IMR-90 (cell line): ENCODE measurements at regions not wholly inside any gene's neighbourhood (a gene's known extent, or its start where the extent isn't known, plus 50 kb on each side); places are given as distances from the start of the nearest gene placed in this dataset.

Experiments
- ATAC-seq: fragments of 200-7000 bp; cut with Tn5 transposase; 2 replicates; pipeline ENCODE4 v1.9.1; 2020; ENCODE audit warnings: low read depth, mild to moderate bottlenecking, moderate library complexity
- BruUV-seq: library from RNA; stranded (reverse); fragments of 400-500 nt; replicated peaks from 2 replicates; lab custom pipeline; 2021; lab: Mats Ljungman, UMichigan
- CTCF ChIA-PET: fragments of 300-600 bp; formaldehyde crosslinking; extraction: SDS; loops from one replicate; lab custom pipeline; 2021; ENCODE audit warnings: antibody characterized with exemption; lab: Yijun Ruan, JAX
- POLR2A ChIA-PET: fragments of 300-600 bp; sonication (Branson Sonifier 250); formaldehyde crosslinking; loops from one replicate; lab custom pipeline; 2022; ENCODE audit warnings: antibody characterized with exemption; ENCODE audit not compliant: unreplicated experiment; lab: Charles Lee
- DNase-seq: peaks from one replicate; pipeline ENCODE4 v3.0.0; 2013
- H2AFZ ChIP-seq: replicated peaks from 2 replicates; pipeline ENCODE3; 2013; ENCODE audit warnings: low read length, mild to moderate bottlenecking; ENCODE audit not compliant: poor library complexity
- H2AK5ac ChIP-seq: 2 replicates; pipeline ENCODE4 v1.6.1; 2013; ENCODE audit warnings: low read depth, low read length, inconsistent platforms
- H2AK9ac ChIP-seq: replicated peaks from 2 replicates; pipeline ENCODE3; 2013; ENCODE audit warnings: mild to moderate bottlenecking, low read depth, low read length, moderate library complexity; ENCODE audit not compliant: poor library complexity
- H2BK120ac ChIP-seq: 2 replicates; pipeline ENCODE4 v1.6.1; 2013; ENCODE audit warnings: low read depth, low read length, inconsistent platforms
- H2BK15ac ChIP-seq: 3 replicates; pipeline ENCODE4 v1.6.1; 2013; ENCODE audit warnings: low read depth, low read length, inconsistent platforms
- H2BK20ac ChIP-seq: 2 replicates; pipeline ENCODE4 v1.6.1; 2013; ENCODE audit warnings: low read depth, mild to moderate bottlenecking, inconsistent platforms, low read length, moderate library complexity
- H2BK5ac ChIP-seq: 2 replicates; pipeline ENCODE4 v1.6.1; 2013; ENCODE audit warnings: mild to moderate bottlenecking, low read depth, low read length, inconsistent platforms; ENCODE audit not compliant: poor library complexity, severe bottlenecking
- H3K14ac ChIP-seq: replicated peaks from 2 replicates; pipeline ENCODE4 v1.6.1; 2013; ENCODE audit warnings: low read depth, low read length, inconsistent platforms
- H3K18ac ChIP-seq: 2 replicates; pipeline ENCODE4 v1.6.1; 2013; ENCODE audit warnings: low read depth, low read length, control low read depth
- H3K23ac ChIP-seq: 2 replicates; pipeline ENCODE4 v1.6.1; 2013; ENCODE audit warnings: low read depth, low read length, inconsistent platforms
- H3K27ac ChIP-seq: 2 replicates; pipeline ENCODE4 v1.5.1; 2013; ENCODE audit warnings: mild to moderate bottlenecking, control low read depth, low read length; ENCODE audit not compliant: insufficient read depth
- H3K27me3 ChIP-seq: 2 replicates; pipeline ENCODE4 v1.6.1; 2013; ENCODE audit warnings: low read length; ENCODE audit not compliant: control insufficient read depth, insufficient read depth
- H3K36me3 ChIP-seq: 2 replicates; pipeline ENCODE4 v1.6.1; 2013; ENCODE audit warnings: low read length, mixed read lengths; ENCODE audit not compliant: control insufficient read depth, insufficient read depth
- H3K4ac ChIP-seq: 2 replicates; pipeline ENCODE4 v1.6.1; 2013; ENCODE audit warnings: low read depth, low read length, inconsistent platforms
- H3K4me1 ChIP-seq: 2 replicates; pipeline ENCODE4 v1.6.1; 2013; ENCODE audit warnings: low read length, mixed read lengths; ENCODE audit not compliant: control insufficient read depth, insufficient read depth
- H3K4me2 ChIP-seq: 2 replicates; pipeline ENCODE4 v1.6.1; 2013; ENCODE audit warnings: low read depth, mild to moderate bottlenecking, control low read depth, low read length, moderate library complexity
- H3K4me3 ChIP-seq: 2 replicates; pipeline ENCODE4 v1.5.1; 2013; ENCODE audit warnings: low read depth, mild to moderate bottlenecking, control low read depth, low read length, moderate library complexity; ENCODE audit not compliant: insufficient read depth
- H3K56ac ChIP-seq: 2 replicates; pipeline ENCODE4 v1.6.1; 2013; ENCODE audit warnings: low read length, inconsistent platforms; ENCODE audit not compliant: insufficient read depth; ENCODE audit errors: extremely low read depth
- H3K79me1 ChIP-seq, 2 experiments: 2 replicates each; pipeline ENCODE4 v1.6.1; 2013; ENCODE audit warnings: low read length in 2 of 2, inconsistent platforms in 1 of 2, low read depth in 1 of 2
- H3K9ac ChIP-seq: 2 replicates; pipeline ENCODE4 v1.6.1; 2013; ENCODE audit warnings: low read depth, low read length, control low read depth
- H3K9me1 ChIP-seq: 2 replicates; pipeline ENCODE4 v1.6.1; 2013; ENCODE audit warnings: low read length, inconsistent platforms; ENCODE audit not compliant: insufficient read depth
- H3K9me3 ChIP-seq: 2 replicates; pipeline ENCODE4 v1.6.1; 2013; ENCODE audit warnings: low read length; ENCODE audit not compliant: control insufficient read depth, insufficient read depth
- H4K20me1 ChIP-seq: 2 replicates; pipeline ENCODE4 v1.6.1; 2013; ENCODE audit warnings: low read length, inconsistent platforms; ENCODE audit not compliant: insufficient read depth
- H4K5ac ChIP-seq: 2 replicates; pipeline ENCODE4 v1.6.1; 2013; ENCODE audit warnings: mild to moderate bottlenecking, low read depth, low read length, control low read depth
- H4K8ac ChIP-seq, 2 experiments: 2 replicates each; pipeline ENCODE4 v1.6.1; 2013; ENCODE audit warnings: low read depth in 2 of 2, low read length in 2 of 2, control low read depth in 1 of 2, inconsistent platforms in 1 of 2
- H4K91ac ChIP-seq: 2 replicates; pipeline ENCODE4 v1.6.1; 2013; ENCODE audit warnings: low read depth, low read length, inconsistent platforms; ENCODE audit not compliant: insufficient read depth
- CEBPB ChIP-seq: IDR thresholded peaks from 2 replicates; pipeline ENCODE4 v1.6.1; 2012; ENCODE audit warnings: low read depth, low read length, improper control_type of control experiment
- CHD1 ChIP-seq: IDR thresholded peaks from 2 replicates; pipeline ENCODE4 v1.6.1; 2012; ENCODE audit warnings: low read depth, low read length, improper control_type of control experiment
- CTCF ChIP-seq: conservative IDR thresholded peaks from 2 replicates; pipeline ENCODE4 v1.5.1; 2012; ENCODE audit warnings: mild to moderate bottlenecking, low read depth, low read length, improper control_type of control experiment
- FOS ChIP-seq: fragments of 150-350 bp; IDR thresholded peaks from 2 replicates; pipeline ENCODE4 v1.6.1; 2016; ENCODE audit warnings: low read depth, low read length
- MAFK ChIP-seq: IDR thresholded peaks from 2 replicates; pipeline ENCODE4 v1.6.1; 2012; ENCODE audit warnings: low read depth, low read length, improper control_type of control experiment
- MAZ ChIP-seq: IDR thresholded peaks from 2 replicates; pipeline ENCODE4 v1.6.1; 2012; ENCODE audit warnings: low read depth, mild to moderate bottlenecking, low read length, improper control_type of control experiment, moderate library complexity, borderline replicate concordance
- MXI1 ChIP-seq: IDR thresholded peaks from 2 replicates; pipeline ENCODE4 v1.6.1; 2012; ENCODE audit warnings: low read depth, mild to moderate bottlenecking, low read length, moderate library complexity, borderline replicate concordance
- RCOR1 ChIP-seq: IDR thresholded peaks from 2 replicates; pipeline ENCODE4 v1.6.1; 2012; ENCODE audit warnings: mild to moderate bottlenecking, low read length, improper control_type of control experiment; ENCODE audit not compliant: insufficient replicate concordance
- USF2 ChIP-seq: fragments of 150-350 bp; IDR thresholded peaks from 2 replicates; pipeline ENCODE4 v1.6.1; 2017; ENCODE audit warnings: mild to moderate bottlenecking, antibody characterized with exemption, low read length, low read depth
- WGBS, 2 experiments: methylation state at CpG; one replicate each; pipeline versions ENCODE4 v1.1.5 to v1.1.7; 2013; ENCODE audit warnings: missing lambda C conversion rate in 2 of 2; ENCODE audit not compliant: insufficient read length in 1 of 2; ENCODE audit errors: extremely low coverage in 2 of 2; 5-methylcytosine and 5-hydroxymethylcytosine counted together
- dilution Hi-C: fragments of 300-500 bp; cut with HindIII; formaldehyde crosslinking; loops from one replicate; pipeline ENCODE4 v1.14.3; 2018; ENCODE audit warnings: low sequenced_read_pairs; ENCODE audit not compliant: unreplicated experiment
- in situ Hi-C: fragments of 300-500 bp; cut with MboI; formaldehyde crosslinking; loops from 3 replicates; pipeline ENCODE4 v1.14.3; 2019; ENCODE audit warnings: low sequenced_read_pairs, inconsistent platforms, mixed read lengths
- intact Hi-C: fragments of 100-400 bp; cut with micrococcal nuclease; formaldehyde crosslinking; loops from 2 replicates; pipeline ENCODE4 v1.10.0; 2022

- no peak overlapping the region for H3K4me3 ChIP-seq
- no peak overlapping the region for H2BK120ac ChIP-seq
- no peaks in the 10 kb centered on the region for H3K79me1 ChIP-seq
- H3K56ac ChIP-seq: no peak overlapping the region
- ChIA-PET CTCF (no interaction called here), POLR2A (no interaction called here)
- H3K4me2 ChIP-seq: no peak overlapping the region
- DNase-seq (no peak), ATAC-seq (no peak)
- H3K23ac ChIP-seq: no peak overlapping the region
- no peak for TF ChIP-seq MXI1
- TF ChIP-seq FOS: no peak
- TF ChIP-seq USF2: no peak
- no peak for TF ChIP-seq RCOR1
- TF ChIP-seq CTCF: no peak
- no peak for TF ChIP-seq MAFK
- no peak for TF ChIP-seq CHD1
- no peak for TF ChIP-seq CEBPB
- TF ChIP-seq MAZ: no peak
- H3K18ac ChIP-seq: no peak overlapping the region
- no peak overlapping the region for H2BK20ac ChIP-seq
- H3K4me1 ChIP-seq: no peaks in the 10 kb centered on the region
- no peak overlapping the region for H2BK5ac ChIP-seq
- no peaks in the 10 kb centered on the region for H3K9me3 ChIP-seq
- intact Hi-C loops: no loop called here
- H3K9ac ChIP-seq: no peak overlapping the region
- no peak overlapping the region for H4K5ac ChIP-seq
- no peaks in the 10 kb centered on the region for H3K36me3 ChIP-seq
- H4K8ac ChIP-seq: no peak overlapping the region
- H3K14ac ChIP-seq: no peak overlapping the region
- dilution Hi-C loops: no loop called here
- no peak overlapping the region for H4K91ac ChIP-seq
- no TSS peak for BruUV-seq
- H2AFZ ChIP-seq: no peak overlapping the region
- no peak overlapping the region for H2AK9ac ChIP-seq
- peaks cover 9% of the 10 kb centered on the region; the same call in 1 of the 2 replicates for H3K27me3 ChIP-seq
- in situ Hi-C loops: no loop called here
- no peak overlapping the region for H3K27ac ChIP-seq
- H4K20me1 ChIP-seq: no peaks in the 10 kb centered on the region; the same call in 1 of the 2 replicates
- no peak overlapping the region for H2AK5ac ChIP-seq
- H3K4ac ChIP-seq: no peak overlapping the region
- 71% methylated on average over 8 of the region's 12 CpGs; no CpG with 5 or more reads in 1 of the 2 experiments for WGBS, 2 experiments
- no peaks in the 10 kb centered on the region for H3K9me1 ChIP-seq
- no peak overlapping the region for H2BK15ac ChIP-seq
These were observed 51.4 kb downstream of the MRPL36 start for GRCh38 chr5:1748271-1748670.
